HCT116 (cell line): ENCODE measurements at regions not wholly inside any gene's neighbourhood (a gene's known extent, or its start where the extent isn't known, plus 50 kb on each side); places are given as distances from the start of the nearest gene placed in this dataset.

ENCODE experiments used
- ATAC-seq: fragments of 200-7000 bp; cut with Tn5 transposase; 2 replicates; pipeline ENCODE4 v1.9.1; 2020; ENCODE audit warnings: mild to moderate bottlenecking, moderate library complexity
- BruUV-seq: library from RNA; stranded (reverse); fragments of 400-500 nt; replicated peaks from 2 replicates; lab custom pipeline; 2021; lab: Mats Ljungman, UMichigan
- CTCF ChIA-PET: fragments of 300-600 bp; sonication (Branson Sonifier 250); formaldehyde crosslinking; loops from one replicate; lab custom pipeline; 2021; ENCODE audit warnings: antibody characterized with exemption; lab: Charles Lee
- POLR2A ChIA-PET: fragments of 300-600, 350-600 bp; sonication (Branson Sonifier 250); formaldehyde crosslinking; loops from one replicate; lab custom pipeline; 2021; ENCODE audit warnings: antibody characterized with exemption; lab: Charles Lee
- RAD21 ChIA-PET, 2 experiments: fragments of 300-600 bp; sonication (Branson Sonifier 250); formaldehyde crosslinking; loops; one replicate each; lab custom pipeline; 2023; ENCODE audit warnings: low total read pairs in 2 of 2; ENCODE audit not compliant: uncharacterized antibody in 2 of 2, unreplicated experiment in 2 of 2, low non-redundant PET in 1 of 2; lab: Charles Lee
- DNase-seq: peaks from one replicate; pipeline ENCODE4 v3.0.0-alpha.2; 2010; ENCODE audit warnings: low read depth, low spot score
- H2AFZ ChIP-seq: fragments of 200-600 bp; shearing (Covaris generic), sonication (generic); 2 replicates; pipeline ENCODE4 v1.6.1; 2017; ENCODE audit warnings: low read depth, mixed run types, mixed read lengths, antibody characterized with exemption, low read length; ENCODE audit not compliant: poor library complexity, severe bottlenecking
- H3K27ac ChIP-seq: 2 replicates; pipeline ENCODE4 v1.5.1; 2012; ENCODE audit warnings: low read depth, low read length
- H3K27me3 ChIP-seq: fragments of 200-600 bp; sonication (generic); 2 replicates; pipeline ENCODE4 v1.6.1; 2016; ENCODE audit warnings: mixed run types, low read length, mixed read lengths; ENCODE audit not compliant: insufficient read depth
- H3K36me3 ChIP-seq, 2 experiments: fragments of 200-500 bp in 1 of 2; fragments of 200-600 bp in 1 of 2; sonication (Bioruptor generic) in 1 of 2; sonication (generic) in 1 of 2; 2 replicates each; pipeline versions ENCODE4 v1.5.1 to v1.6.1; 2014 to 2016; ENCODE audit warnings: low read length in 2 of 2, inconsistent platforms in 1 of 2, mixed read lengths in 1 of 2, mixed run types in 1 of 2; ENCODE audit not compliant: insufficient read depth in 2 of 2, control insufficient read depth in 1 of 2
- H3K4me1 ChIP-seq, 2 experiments: fragments of 200-600 bp in 1 of 2; sonication (generic) in 1 of 2; 2 replicates each; pipeline versions ENCODE4 v1.5.1 to v1.6.1; 2012 to 2017; ENCODE audit warnings: low read length in 2 of 2, inconsistent platforms in 1 of 2, mild to moderate bottlenecking in 1 of 2, mixed read lengths in 1 of 2, mixed run types in 1 of 2, moderate library complexity in 1 of 2; ENCODE audit not compliant: insufficient read depth in 2 of 2, control insufficient read depth in 1 of 2
- H3K4me2 ChIP-seq: fragments of 200-600 bp; sonication (generic); 2 replicates; pipeline ENCODE4 v1.6.1; 2017; ENCODE audit warnings: mixed run types, low read length, mixed read lengths
- H3K4me3 ChIP-seq, 2 experiments: fragments of 200-600 bp in 1 of 2; sonication (generic) in 1 of 2; replicated peaks in 1 of 2; 2 replicates each; pipeline ENCODE4 v1.5.1; 2011 to 2016; ENCODE audit warnings: low read length in 2 of 2, control low read depth in 1 of 2, low read depth in 1 of 2, mild to moderate bottlenecking in 1 of 2, mixed read lengths in 1 of 2, mixed run types in 1 of 2
- H3K79me2 ChIP-seq: fragments of 200-600 bp; sonication (generic); 2 replicates; pipeline ENCODE4 v1.6.1; 2017; ENCODE audit warnings: mild to moderate bottlenecking, mixed run types, low read length, moderate library complexity, mixed read lengths; ENCODE audit not compliant: insufficient read depth
- H3K9ac ChIP-seq: fragments of 200-600 bp; sonication (generic); 2 replicates; pipeline ENCODE4 v1.6.1; 2016; ENCODE audit warnings: low read length, mixed read lengths
- H3K9me2 ChIP-seq: fragments of 200-600 bp; sonication (generic), shearing (Covaris generic); 2 replicates; pipeline ENCODE4 v1.6.1; 2017; ENCODE audit warnings: mixed run types, mild to moderate bottlenecking, moderate library complexity; ENCODE audit not compliant: insufficient read depth
- H3K9me3 ChIP-seq, 2 experiments: fragments of 200-500 bp in 1 of 2; fragments of 200-600 bp in 1 of 2; sonication (Bioruptor generic) in 1 of 2; sonication (generic) in 1 of 2; 2 replicates each; pipeline ENCODE4 v1.6.1; 2014 to 2017; ENCODE audit warnings: low read length in 2 of 2, mixed read lengths in 2 of 2, inconsistent platforms in 1 of 2, low read depth in 1 of 2, mild to moderate bottlenecking in 1 of 2, mixed run types in 1 of 2, moderate library complexity in 1 of 2; ENCODE audit not compliant: control insufficient read depth in 1 of 2, insufficient read depth in 1 of 2
- H4K20me1 ChIP-seq: fragments of 200-600 bp; sonication (generic), shearing (Covaris generic); 2 replicates; pipeline ENCODE4 v1.6.1; 2017; ENCODE audit warnings: mixed run types, mild to moderate bottlenecking, moderate library complexity; ENCODE audit not compliant: insufficient read depth
- ATF3 ChIP-seq: IDR thresholded peaks from 2 replicates; pipeline ENCODE4 v1.6.1; 2012
- CBX3 ChIP-seq: IDR thresholded peaks from 2 replicates; pipeline ENCODE4 v1.6.1; 2012; ENCODE audit warnings: low read depth
- CEBPB ChIP-seq: IDR thresholded peaks from 2 replicates; pipeline ENCODE4 v1.6.1; 2012; ENCODE audit warnings: low read depth
- EGR1 ChIP-seq: IDR thresholded peaks from 2 replicates; pipeline ENCODE4 v1.6.1; 2012; ENCODE audit warnings: low read depth
- FOSL1 ChIP-seq: IDR thresholded peaks from 2 replicates; pipeline ENCODE4 v1.6.1; 2012; ENCODE audit warnings: low read depth
- JUND ChIP-seq: IDR thresholded peaks from 2 replicates; pipeline ENCODE4 v1.6.1; 2012
- MAX ChIP-seq: IDR thresholded peaks from 2 replicates; pipeline ENCODE4 v1.6.1; 2012
- POLR2A ChIP-seq: IDR thresholded peaks from 2 replicates; pipeline ENCODE4 v1.7.0; 2011; ENCODE audit warnings: borderline replicate concordance; ENCODE audit not compliant: insufficient read depth, insufficient read length; ENCODE audit errors: extremely low read depth
- SP1 ChIP-seq: IDR thresholded peaks from 2 replicates; pipeline ENCODE4 v1.6.1; 2012; ENCODE audit warnings: low read depth
- YY1 ChIP-seq: IDR thresholded peaks from 2 replicates; pipeline ENCODE4 v1.6.1; 2011; ENCODE audit warnings: low read length, low read depth, moderate library complexity, mild to moderate bottlenecking; ENCODE audit not compliant: insufficient replicate concordance; ENCODE audit errors: extremely low read depth
- ZFX ChIP-seq: fragments of 450-650 bp; IDR thresholded peaks from 2 replicates; pipeline ENCODE4 v1.6.1; 2017
- ZNF274 ChIP-seq: fragments of 200-500 bp; sonication (Bioruptor generic); IDR thresholded peaks from 2 replicates; pipeline ENCODE4 v1.6.1; 2014; ENCODE audit warnings: mild to moderate bottlenecking, low read depth, low read length, inconsistent platforms
- intact Hi-C: fragments of 100-400 bp; cut with micrococcal nuclease; formaldehyde crosslinking; loops from 2 replicates; pipeline ENCODE4 v1.10.0; 2022

- H3K9me3 ChIP-seq, result peaks cover 0 to 15% of the 10 kb centered on the region in 2 experiments; a peak in 2 of 4 replicates
- TF ChIP-seq ATF3 (no peak), JUND (no peak), CBX3 (peak; percentile 52; the same call in 1 of the 2 replicates), MAX (no peak)
- H3K79me2 ChIP-seq, result no peaks in the 10 kb centered on the region
- no peak overlapping the region for H3K9ac ChIP-seq
- ChIA-PET RAD21 (no interaction called here), CTCF (no interaction called here), POLR2A (no interaction called here)
- DNase-seq (no peak), ATAC-seq (no peak)
- no peaks in the 10 kb centered on the region for H3K36me3 ChIP-seq
- H4K20me1 ChIP-seq, result no peaks in the 10 kb centered on the region
- BruUV-seq, result no TSS peak
- H2AFZ ChIP-seq, result no peak overlapping the region
- H3K27ac ChIP-seq, result no peak overlapping the region
- intact Hi-C loops, result no loop called here
- no peak overlapping the region for H3K4me2 ChIP-seq
- H3K27me3 ChIP-seq, result no peaks in the 10 kb centered on the region
- no peaks in the 10 kb centered on the region for H3K9me2 ChIP-seq
- no peaks in the 10 kb centered on the region for H3K4me1 ChIP-seq
- no peak overlapping the region for H3K4me3 ChIP-seq
These were observed 95.7 kb upstream of the BAIAP2L1 start for GRCh38 chr7:98496618-98497017.

GRCh38 chr7:98495200-98495955 lies 94.5 kb upstream of the BAIAP2L1 start:
- no peaks in the 10 kb centered on the region for H4K20me1 ChIP-seq
- CTCF ChIA-PET, result no interaction called here
- H3K79me2 ChIP-seq, result no peaks in the 10 kb centered on the region
- POLR2A ChIA-PET, result no interaction called here
- H3K4me3 ChIP-seq, result no peak overlapping the region
- peaks cover 0 to 15% of the 10 kb centered on the region in 2 experiments; a peak in 2 of 4 replicates for H3K9me3 ChIP-seq
- no peaks in the 10 kb centered on the region for H3K4me1 ChIP-seq
- no peaks in the 10 kb centered on the region for H3K36me3 ChIP-seq
- RAD21 ChIA-PET, result no interaction called here
- no peak overlapping the region for H3K4me2 ChIP-seq
- H3K27me3 ChIP-seq, result no peaks in the 10 kb centered on the region
- no TSS peak for BruUV-seq
- no peaks in the 10 kb centered on the region for H3K9me2 ChIP-seq
- TF ChIP-seq ZFX (no peak), ATF3 (no peak), CEBPB (no peak), POLR2A (no peak), YY1 (no peak), EGR1 (no peak), ZNF274 (no peak), JUND (no peak), FOSL1 (no peak), SP1 (no peak)
- intact Hi-C loops, result no loop called here
- H2AFZ ChIP-seq, result no peak overlapping the region
- H3K27ac ChIP-seq, result no peak overlapping the region
- DNase-seq (no peak), ATAC-seq (no peak)
- H3K9ac ChIP-seq, result no peak overlapping the region
